ENCODE measurements at regions not wholly inside any gene's neighbourhood (a gene's known extent, or its start where the extent isn't known, plus 50 kb on each side); places are given as distances from the start of the nearest gene placed in this dataset.

- DNase-seq, result no peak
Observed at GRCh38 chr5:175235251-175235960, 208.6 kb downstream of the DRD1 start.

DNA sequence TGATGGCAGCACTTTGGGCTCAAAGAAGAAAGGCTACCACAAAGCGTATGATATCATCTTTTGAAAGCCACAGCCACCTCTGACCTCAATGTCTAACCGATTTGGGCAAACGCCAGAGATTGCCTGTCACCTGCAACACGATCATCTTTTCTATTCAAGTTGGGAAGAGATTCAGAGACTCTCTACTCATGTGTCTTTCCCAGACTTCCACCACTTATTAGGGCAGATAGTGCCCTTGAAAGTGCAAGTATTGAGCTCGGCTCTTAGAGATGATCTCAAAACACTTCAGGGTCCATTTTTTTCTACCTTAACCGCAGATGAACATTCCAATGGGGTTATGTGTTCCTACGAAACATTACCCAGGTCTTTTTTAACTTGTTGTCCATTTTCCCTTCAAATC lies 213.7 kb downstream of the DRD1 start:
- no peak for DNase-seq

- DNase-seq, result no peak
Observed at GRCh38 chr5:175226506-175226905, 217.5 kb downstream of the DRD1 start.

DNA sequence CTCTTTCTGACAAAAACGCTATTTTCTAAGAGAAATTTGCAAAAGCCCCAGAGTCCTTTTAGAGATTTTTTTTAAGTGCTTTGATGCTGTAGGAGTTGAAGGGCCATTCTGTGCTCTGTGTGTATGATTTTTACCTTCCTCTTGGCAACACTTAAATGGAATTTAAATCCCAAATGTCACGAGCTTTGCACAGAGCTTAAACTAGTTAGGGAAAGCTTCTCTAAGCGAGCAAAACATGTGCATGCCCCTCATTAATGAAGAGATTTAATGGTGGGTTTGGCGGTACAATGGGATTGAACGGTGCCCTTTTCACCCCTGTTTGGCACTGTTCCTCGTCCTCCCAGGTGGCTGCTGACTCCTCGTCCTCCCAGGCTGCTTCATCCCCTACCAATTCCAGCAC lies 220.7 kb downstream of the DRD1 start:
- no peak for DNase-seq

DNA sequence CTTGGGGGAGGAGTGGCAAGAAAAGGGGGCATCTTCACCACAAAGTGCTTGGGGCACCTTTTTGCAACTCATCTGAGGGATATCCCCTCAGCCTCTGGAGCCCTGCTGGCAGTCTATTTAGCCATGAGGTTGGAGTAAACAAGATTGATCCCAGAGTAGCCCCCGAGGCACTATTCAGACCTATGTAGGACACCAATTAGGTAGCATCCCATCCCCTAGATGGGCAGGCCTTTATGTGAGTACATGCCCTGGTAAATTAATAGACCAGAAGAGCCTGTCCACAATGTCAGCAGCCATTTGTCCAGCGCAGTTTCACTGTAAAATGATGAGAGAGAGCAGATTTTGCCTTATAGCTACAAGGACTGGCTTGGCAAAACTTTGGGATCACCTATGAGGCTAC lies 221.4 kb downstream of the DRD1 start:
- DNase-seq, result no peak

DNA sequence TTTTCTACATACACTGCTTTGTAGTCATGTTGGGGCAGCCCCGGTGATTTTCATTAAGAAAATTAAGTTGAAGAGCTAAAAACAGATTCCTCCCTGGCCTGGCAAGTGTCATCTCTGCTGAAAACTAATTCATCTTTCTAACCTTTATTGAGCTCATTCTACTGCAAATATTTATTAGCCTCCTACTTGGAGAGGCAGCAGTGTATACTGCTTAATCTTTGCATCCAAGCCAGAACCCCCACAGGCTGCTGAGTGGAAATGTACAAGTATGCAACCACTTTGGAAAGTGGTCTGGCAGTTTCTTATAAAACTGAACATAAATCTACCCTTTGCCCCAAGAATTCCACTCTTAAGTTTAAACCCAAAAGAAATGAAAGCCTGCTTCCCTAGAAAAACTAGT lies 223.4 kb downstream of the DRD1 start:
- no peak for DNase-seq

DNA sequence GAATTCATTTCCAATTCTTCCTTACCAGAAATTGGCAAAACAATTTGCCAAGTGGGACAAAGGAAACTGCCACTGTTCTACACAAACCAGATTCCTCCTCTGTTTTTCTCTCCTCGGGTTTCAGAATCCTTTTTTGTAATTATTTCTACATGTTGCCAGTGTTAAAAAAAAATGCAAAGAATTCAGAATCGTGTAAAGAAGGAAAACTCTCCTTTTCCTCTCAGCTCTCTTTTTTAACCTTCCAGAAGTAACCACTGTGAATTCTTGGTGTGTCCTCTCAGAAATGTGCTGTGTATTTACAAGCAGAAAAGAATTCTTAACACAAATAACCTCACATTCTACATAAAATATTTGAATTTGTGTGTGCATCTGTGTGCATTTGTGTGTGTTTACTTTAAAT lies 224.6 kb downstream of the DRD1 start:
- DNase-seq, result no peak

DNA sequence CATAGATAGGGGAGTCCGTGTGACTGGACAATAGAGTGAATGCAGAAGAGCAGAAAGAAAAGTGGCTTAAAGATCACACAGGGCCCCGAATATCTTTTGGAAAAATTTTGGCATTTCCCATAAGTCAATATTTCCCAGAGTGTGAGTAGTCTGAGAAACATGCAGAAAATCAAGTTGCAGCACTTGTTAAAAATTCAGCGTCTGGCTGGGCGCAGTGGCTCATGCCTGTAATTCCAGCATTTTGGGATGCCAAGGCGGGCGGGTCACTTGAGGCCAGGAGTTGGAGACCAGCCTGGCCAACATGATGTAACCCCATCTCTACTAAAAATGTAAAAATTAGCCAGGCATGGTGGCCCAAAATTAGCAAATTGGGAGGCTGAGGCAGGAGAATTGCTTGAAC lies 227.0 kb downstream of the DRD1 start:
- DNase-seq, result no peak

- DNase-seq, result no peak
Observed at GRCh38 chr5:175215906-175216305, 228.1 kb downstream of the DRD1 start.

GRCh38 chr5:175214152-175214551 lies 229.8 kb downstream of the DRD1 start:
- DNase-seq, result peak in 1 of 2 experiments; percentile 66

DNA sequence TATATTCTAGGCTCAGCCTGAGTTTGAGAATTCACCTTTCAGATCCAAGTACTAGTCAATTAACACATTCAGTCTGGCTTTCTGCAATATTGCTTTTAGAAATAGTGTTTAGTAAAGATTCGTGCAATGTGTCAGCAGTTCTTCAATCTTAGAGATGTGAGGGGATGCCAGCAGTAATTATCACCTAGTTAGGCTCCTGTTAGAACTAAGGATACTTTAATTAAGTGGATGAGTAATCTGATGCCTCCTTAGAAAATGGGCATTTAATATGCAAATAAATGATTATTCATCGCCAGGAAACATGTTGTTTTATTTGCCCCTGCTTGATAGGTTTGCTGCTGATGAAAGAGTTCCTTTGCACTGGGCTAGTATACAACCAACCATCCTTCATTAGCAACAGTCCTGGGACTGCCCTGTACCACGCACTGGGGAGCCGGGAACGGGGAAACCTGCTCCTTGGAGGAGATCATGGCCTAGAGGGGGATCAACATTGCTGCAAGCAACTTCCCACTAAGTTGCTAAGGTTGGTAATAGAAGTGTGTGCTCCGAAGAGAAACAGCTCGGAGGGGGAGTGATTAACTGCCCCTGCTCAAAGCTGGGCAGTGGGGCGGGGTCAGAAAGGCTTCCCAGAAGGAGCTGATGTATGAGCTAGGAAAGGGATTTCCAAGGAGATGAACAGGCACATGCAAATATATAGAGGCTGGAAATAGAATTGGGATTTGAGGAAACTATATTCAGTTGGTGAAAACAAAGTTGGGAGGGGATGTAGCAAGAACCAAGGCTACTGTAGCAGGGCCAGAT lies 231.8 kb downstream of the DRD1 start:
- no peak for DNase-seq

DNA sequence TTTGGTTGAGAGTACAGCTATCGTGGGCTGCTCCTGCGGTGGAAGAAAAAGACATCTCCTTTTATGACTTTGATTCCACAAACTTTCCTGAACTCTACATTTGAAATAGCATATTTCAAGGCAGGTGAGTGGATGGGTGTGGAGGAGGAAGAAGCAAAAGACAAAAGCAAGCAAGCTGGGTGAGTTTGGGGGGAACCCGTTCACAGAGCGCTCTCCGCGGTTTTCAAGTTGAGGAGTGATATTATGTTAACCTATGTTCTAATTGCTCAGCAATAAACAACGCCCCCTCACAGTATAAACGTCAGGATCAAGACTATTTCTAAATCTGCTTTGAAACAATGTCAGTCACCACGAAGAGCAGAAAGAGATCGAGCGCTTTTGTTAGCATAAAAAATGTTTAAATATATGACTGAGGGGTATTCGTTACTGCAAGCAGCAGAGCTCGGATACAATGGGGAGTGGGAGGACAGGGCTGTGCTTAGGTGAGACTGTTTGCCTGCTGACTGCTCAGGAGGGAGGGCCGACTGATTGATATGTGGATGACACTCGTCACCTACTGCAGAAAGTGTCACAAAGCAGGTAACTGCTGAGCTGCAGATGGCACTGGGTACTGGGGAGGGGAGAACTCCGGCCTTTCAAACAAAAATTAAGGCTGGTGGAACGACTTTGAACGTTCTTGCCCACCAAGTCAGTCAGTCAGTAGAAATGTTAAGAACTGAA lies 236.5 kb downstream of the DRD1 start:
- no peak for DNase-seq

DNA sequence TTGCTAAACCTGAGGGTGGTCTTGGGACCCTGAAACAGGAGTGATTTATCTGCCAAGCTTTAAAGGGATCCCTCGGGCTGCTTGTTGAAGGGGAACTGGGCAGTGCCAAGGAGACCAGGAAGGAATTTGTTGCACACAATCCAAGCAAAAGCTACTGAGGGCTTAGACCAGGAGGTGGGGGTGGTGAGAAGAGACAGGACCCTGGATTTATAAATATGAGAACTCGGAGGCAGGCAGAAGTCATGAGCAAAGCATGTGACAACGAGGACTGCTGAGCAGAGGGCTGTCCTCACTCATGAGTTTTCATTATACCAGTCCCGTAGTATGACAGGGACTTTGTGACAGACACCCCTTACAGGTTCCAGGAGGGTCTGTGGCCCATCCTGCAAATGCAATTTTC lies 237.3 kb downstream of the DRD1 start:
- DNase-seq, result no peak

- DNase-seq, result peak in 1 of 2 experiments; percentile 18
Observed at GRCh38 chr5:175202463-175203068, 241.4 kb downstream of the DRD1 start.

DNA sequence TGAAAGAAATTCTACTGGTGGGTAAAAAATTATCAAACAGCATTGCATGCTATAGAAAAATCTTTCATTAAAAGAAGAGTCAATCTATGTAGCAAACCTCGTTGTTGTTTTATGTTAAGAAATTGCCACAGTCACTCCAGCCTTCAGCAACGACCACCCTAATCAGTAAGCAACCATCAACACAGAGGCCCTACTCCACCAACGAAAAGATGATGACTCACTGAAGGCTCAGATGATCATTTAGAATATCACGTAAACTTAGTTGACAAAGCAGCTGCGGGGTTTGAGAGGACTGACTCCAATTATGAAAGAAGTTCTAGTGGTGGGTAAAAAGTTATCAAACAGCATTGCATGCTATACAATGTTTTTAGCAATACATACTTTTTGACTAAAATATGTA lies 242.6 kb downstream of the DRD1 start:
- DNase-seq, result no peak

DNA sequence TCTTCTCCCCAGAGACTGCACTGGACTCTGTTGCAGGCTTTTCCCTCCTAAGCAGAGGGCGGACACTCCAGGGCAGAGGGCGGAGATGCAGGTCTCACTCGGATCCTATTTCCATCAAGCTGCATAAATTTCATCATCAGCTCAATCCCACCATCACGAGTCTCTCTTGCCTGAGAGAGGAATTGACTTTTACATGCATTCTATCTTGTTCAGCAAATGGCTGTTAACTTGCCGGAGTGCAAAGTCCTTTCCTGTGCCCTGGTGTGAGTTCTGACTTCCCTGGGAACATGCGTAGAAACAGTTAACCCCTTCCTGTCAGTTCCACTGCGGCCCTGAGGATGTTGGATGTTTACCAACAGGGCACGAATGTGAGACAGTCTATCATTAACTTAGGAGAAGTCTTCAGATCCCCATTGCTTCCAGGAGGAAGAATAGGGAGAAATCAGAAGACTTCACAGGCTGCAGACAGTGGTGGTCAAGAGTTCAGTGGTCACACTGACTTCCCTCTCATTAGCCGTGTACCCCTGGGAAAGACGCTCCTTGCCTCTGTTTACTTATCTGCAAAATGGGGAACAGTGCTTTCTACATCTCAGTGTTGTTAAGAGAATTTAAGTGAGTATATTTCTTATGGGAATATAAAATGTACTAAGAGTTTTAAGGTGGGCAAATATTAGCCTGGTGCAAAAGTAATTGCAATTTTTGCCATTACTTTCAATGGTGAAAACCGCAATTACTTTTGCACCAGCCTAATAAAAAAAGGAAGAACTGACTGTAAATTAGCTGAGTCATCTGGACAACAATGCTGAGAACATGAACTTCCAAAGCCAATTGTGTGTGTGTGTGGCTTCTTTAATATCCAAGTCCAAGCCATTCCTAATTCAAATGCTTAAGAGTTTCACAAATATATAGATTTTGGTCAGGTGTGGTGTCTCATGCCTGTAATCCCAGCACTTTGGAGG lies 248.0 kb downstream of the DRD1 start:
- DNase-seq, result no peak

- no peak for DNase-seq
Observed at GRCh38 chr5:175181331-175181730, 262.7 kb downstream of the DRD1 start.

- DNase-seq, result no peak
Observed at GRCh38 chr5:175170899-175171298, 273.1 kb downstream of the DRD1 start.

DNA sequence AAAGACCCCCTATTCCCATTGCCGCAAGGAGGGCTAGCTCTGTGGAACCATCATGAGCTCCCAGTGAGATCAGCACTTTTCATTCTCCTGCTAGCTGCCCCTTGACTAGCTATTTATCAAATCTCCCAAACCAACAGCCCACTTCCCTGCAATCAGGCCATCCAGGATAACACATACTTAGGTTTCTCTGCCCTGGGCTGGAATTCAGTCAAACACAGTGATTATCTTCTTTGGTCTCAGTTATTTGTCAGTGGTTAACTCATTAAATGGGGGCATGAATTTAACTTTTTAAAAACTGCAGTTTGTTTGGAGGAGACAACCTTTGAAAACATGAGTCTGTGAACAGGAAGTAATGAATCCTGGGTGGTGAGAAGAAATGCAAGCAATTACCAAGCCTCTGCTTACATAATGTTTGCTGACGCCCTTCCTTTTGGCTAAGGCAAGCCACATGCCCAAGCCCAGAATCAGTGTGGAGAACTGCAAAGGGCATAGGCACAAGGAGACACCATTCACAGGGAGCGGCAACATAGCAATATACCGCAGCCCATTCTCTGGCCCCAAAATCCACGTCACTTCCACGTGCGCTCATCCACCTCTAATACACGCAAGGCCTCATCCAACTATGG lies 275.0 kb downstream of the DRD1 start:
- DNase-seq, result no peak

DNA sequence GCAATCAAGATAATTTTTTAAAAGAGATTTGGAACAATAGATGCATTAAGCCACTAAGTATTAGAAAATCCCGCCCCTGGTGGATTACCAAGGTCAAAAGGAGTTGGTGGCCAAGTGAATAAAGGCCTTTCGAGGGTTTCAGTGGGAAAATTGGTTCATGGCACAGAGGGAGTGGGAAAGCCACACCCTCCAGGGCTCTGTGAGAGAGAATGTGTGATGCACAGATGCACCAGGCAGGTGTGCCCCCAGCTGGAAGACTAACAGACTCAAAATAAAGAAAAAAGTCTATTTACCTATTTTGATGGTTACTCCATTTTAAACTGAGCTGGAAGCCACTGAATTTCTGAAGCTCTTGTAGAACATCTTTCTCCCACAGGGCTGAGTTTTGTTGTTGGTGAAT lies 278.0 kb downstream of the DRD1 start:
- no peak for DNase-seq

DNA sequence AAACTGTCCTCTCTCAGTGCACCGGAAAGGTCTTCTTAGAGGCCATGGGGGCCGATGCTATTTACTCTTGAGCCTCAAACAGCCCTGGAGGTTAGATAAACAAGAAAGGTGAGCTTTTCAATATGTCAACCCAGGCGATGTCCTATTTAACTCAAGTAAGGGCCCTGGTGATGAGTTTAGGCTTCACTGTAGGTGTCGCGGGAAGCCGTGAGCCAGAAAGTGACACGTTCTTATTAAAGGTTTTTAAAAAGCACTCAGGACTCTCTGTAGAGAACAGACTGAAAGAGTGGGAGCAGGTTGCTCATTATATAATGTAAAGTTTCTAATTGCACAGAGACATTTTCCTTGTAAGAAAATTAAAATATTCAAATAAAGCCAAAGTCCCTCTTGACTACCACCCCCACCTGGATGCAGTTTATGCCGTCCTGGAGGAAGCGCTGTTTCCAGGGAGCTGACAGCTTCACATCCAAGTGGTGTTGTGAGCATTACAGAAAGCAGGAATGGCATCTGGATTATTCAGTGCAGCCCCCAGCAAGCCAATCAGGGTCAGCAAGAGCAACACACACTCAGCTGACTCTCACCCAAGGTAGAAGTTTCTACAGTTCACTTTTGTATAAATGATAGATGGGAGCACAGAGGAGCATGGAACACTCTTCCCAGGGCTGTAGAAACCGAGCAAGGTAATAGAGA lies 280.3 kb downstream of the DRD1 start:
- DNase-seq, result no peak
